GM19395 (cell line): ENCODE measurements at regions not wholly inside any gene's neighbourhood (a gene's known extent, or its start where the extent isn't known, plus 50 kb on each side); places are given as distances from the start of the nearest gene placed in this dataset.
A peak's percentile ranks its signal among the peaks of the same experiment; 100 is the strongest.

Experiments used
- ATAC-seq: cut with Tn5 transposase; IDR thresholded peaks from one replicate; pipeline ENCODE4 v1.9.1; 2021; ENCODE audit warnings: mild to moderate bottlenecking, moderate library complexity; ENCODE audit not compliant: unreplicated experiment

DNA sequence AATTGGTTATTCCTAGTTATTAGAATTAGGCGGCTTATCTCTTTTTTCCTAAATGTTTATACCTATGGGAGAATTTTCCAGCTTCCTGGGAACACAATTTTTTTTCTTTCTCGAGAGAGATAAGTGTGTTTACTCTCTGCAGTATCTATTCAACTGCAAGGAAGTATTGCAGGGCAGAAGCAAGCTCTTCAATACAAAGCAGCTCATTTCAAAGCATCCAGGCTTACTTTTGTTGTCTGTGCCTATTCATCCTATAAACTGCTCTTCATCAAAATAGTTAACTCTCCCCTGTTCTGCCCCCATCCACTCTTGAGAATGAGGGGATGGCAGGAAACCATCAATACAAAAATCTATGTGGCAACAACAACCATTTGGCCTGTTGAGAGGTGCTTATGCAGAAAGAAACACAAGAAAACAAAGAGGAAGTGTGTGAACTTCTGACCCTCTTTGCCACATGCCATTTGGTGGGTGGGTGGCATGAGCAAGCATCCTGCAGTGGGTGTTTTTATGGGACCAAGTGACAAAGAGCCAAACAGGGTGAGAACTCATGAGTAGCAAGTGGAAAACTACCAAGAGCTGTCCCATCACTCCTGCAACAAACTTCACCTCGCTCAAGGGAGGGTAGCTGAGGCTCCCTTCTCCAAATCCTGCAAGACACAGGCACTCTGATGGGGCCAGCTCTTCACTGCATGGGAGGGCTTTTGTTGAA lies 50.6 kb upstream of the MRPS6 start:
- no peak for ATAC-seq

DNA sequence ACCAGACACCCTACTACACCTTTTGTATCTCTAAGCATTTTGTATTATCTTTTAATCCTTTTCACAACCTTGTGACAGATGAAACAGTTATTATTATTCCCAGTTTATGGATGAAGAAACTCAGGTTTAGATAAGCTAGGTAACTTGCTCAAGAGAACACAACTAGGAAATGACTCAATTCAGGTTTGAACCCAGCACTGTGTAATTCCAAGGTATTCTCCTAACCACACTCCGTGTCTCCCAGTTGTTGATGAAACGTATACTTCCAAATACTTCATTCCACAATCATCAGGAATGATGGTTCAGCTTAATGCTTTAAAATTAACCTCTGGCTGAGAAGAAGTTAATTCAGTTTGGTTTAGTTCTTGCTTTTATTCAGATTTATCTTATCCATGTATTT lies 51.7 kb upstream of the MRPS6 start:
- no peak for ATAC-seq

- ATAC-seq = no peak
Measured at GRCh38 chr21:34020983-34021553, 52.3 kb upstream of the MRPS6 start.

GRCh38 chr21:34020005-34020847 lies 53.2 kb upstream of the MRPS6 start:
- peak; percentile 46 for ATAC-seq

- no peak for ATAC-seq
Measured at GRCh38 chr21:34019402-34019801, 54.0 kb upstream of the MRPS6 start.

DNA sequence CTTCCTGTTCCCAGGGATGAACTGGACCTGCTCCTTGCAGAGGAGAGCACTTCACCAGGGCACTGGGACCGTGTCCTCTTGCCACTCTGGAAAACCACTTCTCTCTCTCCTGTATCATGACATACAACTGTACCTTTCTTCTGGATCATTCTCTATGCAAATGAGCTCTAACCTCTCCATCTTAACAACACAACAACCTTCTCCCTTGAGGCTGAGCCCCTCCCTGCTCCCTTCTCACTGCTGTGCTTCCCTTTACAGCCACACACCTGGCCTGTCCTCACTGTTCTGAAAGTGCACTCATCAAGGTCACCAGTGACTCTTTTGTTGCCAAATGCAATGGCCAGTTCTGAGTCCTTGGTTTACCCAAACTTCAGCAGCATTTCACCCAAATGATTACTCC lies 54.5 kb upstream of the MRPS6 start:
- ATAC-seq = no peak

DNA sequence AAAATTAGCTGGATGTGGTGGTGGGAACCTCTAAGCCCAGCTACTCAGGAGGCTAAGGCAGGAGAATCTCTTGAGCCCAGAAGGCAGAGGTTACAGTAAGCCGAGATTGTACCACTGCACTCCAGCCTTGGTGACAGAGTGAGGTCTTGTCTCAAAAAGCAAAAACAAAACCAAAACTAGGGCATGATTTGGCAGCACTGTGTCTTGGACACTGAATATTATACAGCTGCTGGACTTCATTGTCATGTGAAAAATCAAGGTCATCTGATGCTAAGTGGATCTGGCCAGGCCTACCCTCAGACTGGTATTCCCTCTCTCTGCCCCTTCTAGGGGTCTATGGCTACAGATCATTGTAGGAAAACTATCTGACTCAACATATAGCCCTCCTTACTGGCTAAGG lies 55.2 kb upstream of the MRPS6 start:
- ATAC-seq = no peak

- peak; percentile 42 for ATAC-seq
Measured at GRCh38 chr21:34017039-34017961, 56.1 kb upstream of the MRPS6 start.

DNA sequence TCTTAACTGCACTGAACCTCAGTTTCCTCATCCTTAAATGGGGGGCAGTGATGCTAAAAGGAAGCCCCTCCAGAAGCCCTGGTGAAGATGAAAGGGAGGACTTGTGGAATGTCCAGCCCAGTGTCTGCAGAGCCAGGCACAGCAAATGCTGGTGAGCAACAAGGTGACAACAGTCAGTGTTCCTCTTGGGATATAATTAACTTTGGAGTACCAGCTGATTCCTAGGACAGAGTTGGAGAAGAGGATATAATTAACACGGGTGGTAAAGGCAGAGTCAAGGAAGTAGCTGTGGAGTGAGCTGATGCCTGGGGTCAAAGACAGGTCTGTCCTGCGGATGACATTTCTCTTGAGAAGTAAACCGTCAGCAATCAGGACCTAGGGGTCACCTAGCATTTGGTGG lies 60.7 kb upstream of the MRPS6 start:
- no peak for ATAC-seq

- no peak for ATAC-seq
Measured at GRCh38 chr21:34011660-34012059, 61.7 kb upstream of the MRPS6 start.

DNA sequence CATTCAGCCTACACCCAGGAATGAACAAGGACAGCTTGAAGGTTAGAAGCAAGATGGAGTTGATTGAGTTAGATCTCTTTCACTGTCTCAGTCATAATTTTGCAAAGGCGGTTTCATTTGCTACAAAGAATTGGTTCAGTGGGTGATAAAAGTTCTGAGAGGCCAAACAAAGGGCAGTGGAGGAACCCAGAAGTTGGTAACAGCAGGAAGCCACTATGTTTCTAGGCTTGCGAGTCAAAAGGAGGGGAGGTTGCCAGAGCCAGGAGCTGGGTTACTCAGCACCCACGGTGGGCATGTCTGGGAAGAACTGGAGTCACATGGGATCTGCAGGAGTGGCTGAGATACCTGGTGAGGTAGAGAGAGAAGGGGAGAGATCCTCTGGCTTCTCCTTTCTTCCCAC lies 64.2 kb upstream of the MRPS6 start:
- no peak for ATAC-seq

DNA sequence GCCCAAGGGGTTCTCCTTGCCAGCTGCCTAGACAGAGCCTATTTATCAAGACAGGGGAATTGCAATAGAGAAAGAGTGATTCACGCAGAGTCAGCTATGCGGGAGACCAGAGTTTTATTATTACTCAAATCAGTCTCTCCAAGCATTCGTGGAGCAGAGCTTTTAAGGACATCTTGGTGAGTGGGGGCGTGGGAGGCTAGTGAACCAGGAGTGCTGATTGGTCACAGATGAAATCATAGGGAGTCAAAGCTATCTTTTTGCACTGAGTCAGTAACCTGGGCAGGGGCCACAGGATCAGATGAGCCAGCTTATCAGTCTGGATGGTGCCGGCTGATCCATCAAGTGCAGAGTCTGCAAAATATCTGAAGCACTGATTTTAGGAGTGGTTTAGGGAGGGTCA lies 64.8 kb upstream of the MRPS6 start:
- no peak for ATAC-seq

DNA sequence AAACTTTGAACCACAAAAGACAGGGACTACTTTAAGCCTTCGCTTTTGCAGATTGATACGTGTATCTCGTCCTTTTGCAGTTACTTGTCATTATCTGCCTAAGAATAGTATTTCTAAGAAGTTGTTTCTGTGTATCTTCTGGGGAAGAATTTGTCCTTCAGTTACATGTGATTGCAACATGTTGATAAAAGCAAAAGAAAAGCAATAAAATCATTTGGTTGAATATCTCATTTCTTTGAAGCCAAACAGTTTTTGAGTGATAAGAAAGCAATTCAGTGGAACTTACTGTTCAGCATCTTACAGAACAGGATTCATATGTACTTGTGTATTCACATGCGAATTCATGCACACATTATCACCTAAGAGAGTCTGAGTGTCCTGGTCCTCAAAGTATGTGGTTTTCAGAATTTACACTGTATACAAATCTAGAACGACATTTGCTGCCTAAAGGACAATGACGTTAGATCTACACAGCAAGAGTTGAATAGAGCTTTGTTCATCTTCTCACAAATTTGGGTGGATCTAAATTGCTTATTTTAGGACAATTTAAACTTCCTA lies 66.7 kb upstream of the MRPS6 start:
- ATAC-seq = no peak

- no peak for ATAC-seq
Measured at GRCh38 chr21:34004974-34005373, 68.4 kb upstream of the MRPS6 start.

GRCh38 chr21:34004013-34004938 lies 69.1 kb upstream of the MRPS6 start:
- ATAC-seq = no peak

GRCh38 chr21:34003428-34003827 lies 70.0 kb upstream of the MRPS6 start:
- no peak for ATAC-seq

- ATAC-seq = no peak
Measured at GRCh38 chr21:34000375-34000774, 73.0 kb upstream of the MRPS6 start.

GRCh38 chr21:33998809-33999208 lies 74.6 kb upstream of the MRPS6 start:
- no peak for ATAC-seq

DNA sequence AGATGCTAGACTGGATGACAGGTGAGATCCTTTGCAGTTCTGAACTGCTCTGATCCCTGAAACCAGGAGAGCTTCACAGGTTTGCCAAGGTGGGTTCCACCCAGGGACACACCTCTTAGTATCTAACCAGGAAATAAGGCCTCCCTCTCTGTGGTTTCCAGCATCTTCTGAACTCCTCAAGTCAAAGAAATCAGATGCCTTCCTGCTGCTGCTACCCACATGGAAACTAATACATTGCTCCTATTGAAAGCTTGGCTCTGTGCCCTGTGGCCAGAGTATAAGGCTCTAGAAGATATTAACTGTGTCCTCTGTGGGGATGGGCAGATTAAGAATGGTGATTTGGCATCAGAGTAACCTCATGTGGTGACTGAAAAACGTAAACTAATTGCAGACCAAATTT lies 75.0 kb upstream of the MRPS6 start:
- no peak for ATAC-seq

GRCh38 chr21:33997436-33997835 lies 75.9 kb upstream of the MRPS6 start:
- no peak for ATAC-seq
